ENCODE measurements at regions not wholly inside any gene's neighbourhood (a gene's known extent, or its start where the extent isn't known, plus 50 kb on each side); places are given as distances from the start of the nearest gene placed in this dataset.

DNA sequence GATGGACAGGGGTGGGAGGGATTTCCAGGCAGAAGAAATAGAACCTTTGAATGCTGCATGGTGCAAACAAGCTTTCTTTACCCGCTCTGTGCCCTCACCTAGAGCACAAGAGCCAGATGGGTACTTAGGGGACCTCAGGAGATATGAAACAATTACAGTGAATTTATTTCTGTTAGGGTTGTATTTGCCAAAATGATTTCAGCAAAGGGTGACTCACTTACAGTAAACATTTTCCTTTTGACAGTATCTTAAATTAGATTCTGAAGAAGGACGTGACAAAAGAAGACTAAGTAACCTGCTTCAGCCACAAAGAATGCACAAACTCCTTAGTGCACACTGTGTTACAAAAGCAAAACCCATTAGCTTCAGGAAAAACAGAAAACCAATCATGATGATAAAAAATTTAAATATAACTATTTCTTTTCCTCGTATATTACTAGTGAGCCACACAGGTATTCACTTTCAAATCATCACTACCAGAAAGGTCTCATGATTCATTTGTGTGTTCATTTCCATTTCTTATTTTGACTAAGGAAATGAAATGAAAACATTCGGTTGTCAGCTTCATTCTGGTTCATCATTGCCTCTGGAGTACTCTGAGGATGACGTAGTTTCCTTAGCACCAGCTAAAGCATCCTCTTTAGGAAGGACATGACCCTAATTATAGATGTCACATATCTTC, 158.8 kb downstream of the NHLRC3 start:
- TF ChIP-seq, protein P1, sequence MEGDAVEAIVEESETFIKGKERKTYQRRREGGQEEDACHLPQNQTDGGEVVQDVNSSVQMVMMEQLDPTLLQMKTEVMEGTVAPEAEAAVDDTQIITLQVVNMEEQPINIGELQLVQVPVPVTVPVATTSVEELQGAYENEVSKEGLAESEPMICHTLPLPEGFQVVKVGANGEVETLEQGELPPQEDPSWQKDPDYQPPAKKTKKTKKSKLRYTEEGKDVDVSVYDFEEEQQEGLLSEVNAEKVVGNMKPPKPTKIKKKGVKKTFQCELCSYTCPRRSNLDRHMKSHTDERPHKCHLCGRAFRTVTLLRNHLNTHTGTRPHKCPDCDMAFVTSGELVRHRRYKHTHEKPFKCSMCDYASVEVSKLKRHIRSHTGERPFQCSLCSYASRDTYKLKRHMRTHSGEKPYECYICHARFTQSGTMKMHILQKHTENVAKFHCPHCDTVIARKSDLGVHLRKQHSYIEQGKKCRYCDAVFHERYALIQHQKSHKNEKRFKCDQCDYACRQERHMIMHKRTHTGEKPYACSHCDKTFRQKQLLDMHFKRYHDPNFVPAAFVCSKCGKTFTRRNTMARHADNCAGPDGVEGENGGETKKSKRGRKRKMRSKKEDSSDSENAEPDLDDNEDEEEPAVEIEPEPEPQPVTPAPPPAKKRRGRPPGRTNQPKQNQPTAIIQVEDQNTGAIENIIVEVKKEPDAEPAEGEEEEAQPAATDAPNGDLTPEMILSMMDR (IDR thresholded peaks at IDR 0.05): no peak
- TF ChIP-seq ZFX (IDR thresholded peaks at IDR 0.05; ENCODE audit: borderline replicate concordance): no peak
